Immature natural killer cell (primary cell): ENCODE measurements at regions not wholly inside any gene's neighbourhood (a gene's known extent, or its start where the extent isn't known, plus 50 kb on each side); places are given as distances from the start of the nearest gene placed in this dataset.

Experiments used
- DNase-seq, 3 donors: peaks; one replicate each; pipeline ENCODE4 v3.0.0; 2022; ENCODE audit warnings: mixed read lengths in 1 of 3
- H3K27ac Mint-ChIP-seq, 6 donors: one replicate each; pipeline ENCODE4 v1.8.0; 2020; ENCODE audit warnings: mixed read lengths in 6 of 6, mild to moderate bottlenecking in 5 of 6, inconsistent platforms in 4 of 6, moderate library complexity in 3 of 6
- H3K27me3 Mint-ChIP-seq, 3 donors: one replicate each; pipeline ENCODE4 v1.8.0; 2020 to 2021; ENCODE audit warnings: low read depth in 3 of 3, mild to moderate bottlenecking in 3 of 3, mixed read lengths in 3 of 3, moderate library complexity in 3 of 3, inconsistent platforms in 1 of 3
- H3K36me3 Mint-ChIP-seq, 3 donors: one replicate each; pipeline ENCODE4 v1.8.0; 2020; ENCODE audit warnings: mixed read lengths in 3 of 3, inconsistent platforms in 2 of 3, mild to moderate bottlenecking in 2 of 3
- H3K4me1 Mint-ChIP-seq, 2 donors: one replicate each; pipeline ENCODE4 v1.8.0; 2020; ENCODE audit warnings: inconsistent platforms in 2 of 2, mild to moderate bottlenecking in 2 of 2, mixed read lengths in 2 of 2, moderate library complexity in 1 of 2
- H3K4me3 Mint-ChIP-seq, 5 donors: one replicate each; pipeline ENCODE4 v1.8.0; 2020; ENCODE audit warnings: mild to moderate bottlenecking in 5 of 5, mixed read lengths in 5 of 5, inconsistent platforms in 3 of 5, moderate library complexity in 3 of 5
- H3K9me3 Mint-ChIP-seq, 6 donors: one replicate each; pipeline ENCODE4 v1.8.0; 2020; ENCODE audit warnings: mild to moderate bottlenecking in 6 of 6, mixed read lengths in 6 of 6, inconsistent platforms in 4 of 6, moderate library complexity in 3 of 6

DNA sequence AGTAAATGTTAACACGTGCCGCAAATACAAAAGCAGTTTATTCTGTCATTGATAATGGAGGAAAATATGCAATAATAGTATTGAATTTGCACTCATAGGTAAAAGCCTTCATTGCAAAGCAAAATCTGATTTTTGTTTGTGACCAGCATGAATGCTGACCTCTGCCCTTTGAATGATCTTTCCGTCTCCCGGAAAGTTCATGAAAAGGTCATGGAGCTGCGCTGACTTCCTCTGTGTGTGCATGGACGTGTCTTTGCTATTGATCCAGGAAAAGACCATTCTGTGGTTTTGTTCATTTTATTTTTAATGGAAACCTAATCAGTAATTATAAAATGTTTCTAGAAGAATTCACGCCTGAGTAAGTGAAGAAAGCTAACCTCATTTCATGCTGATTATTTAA, 320.0 kb downstream of the MTX2 start:
- no peaks in the 10 kb centered on the region for H3K9me3 Mint-ChIP-seq
- H3K4me3 Mint-ChIP-seq: no peak overlapping the region
- H3K36me3 Mint-ChIP-seq: no peaks in the 10 kb centered on the region
- H3K4me1 Mint-ChIP-seq: no peaks in the 10 kb centered on the region
- no peak overlapping the region for H3K27ac Mint-ChIP-seq
- peaks cover 0 to 16% (median 7%) of the 10 kb centered on the region in 3 donors for H3K27me3 Mint-ChIP-seq
- no peak for DNase-seq

DNA sequence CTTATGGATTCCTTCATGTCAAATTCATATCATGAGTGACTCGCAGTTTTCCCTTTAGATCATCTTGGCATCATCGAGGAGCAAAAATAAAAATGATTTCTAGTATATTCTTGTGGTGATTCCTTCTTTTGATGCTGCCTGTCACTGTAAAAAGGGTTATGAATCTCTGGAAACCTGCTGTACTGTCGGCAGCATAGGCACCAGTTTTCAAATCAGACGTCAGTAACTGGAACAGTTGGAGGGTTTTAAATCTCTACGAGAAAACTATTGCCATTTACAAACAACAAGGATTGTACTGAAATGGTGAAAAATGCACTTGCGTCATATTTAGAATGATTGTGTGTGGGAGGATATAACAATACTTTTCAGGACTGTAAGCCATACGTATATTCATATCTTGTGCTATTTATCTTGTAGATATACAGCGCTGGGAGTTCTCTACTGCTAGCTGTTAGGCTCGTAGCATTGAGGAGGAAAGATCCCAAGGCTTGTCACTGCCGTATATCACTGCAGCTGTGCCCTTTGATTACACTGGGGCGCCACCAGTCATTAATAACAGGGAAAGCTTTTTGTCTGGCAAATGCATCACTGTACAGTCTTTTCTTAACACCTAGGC, 320.7 kb downstream of the MTX2 start:
- no peaks in the 10 kb centered on the region for H3K4me1 Mint-ChIP-seq
- H3K4me3 Mint-ChIP-seq: no peak overlapping the region
- peaks cover 0 to 16% (median 7%) of the 10 kb centered on the region in 3 donors for H3K27me3 Mint-ChIP-seq
- no peak for DNase-seq
- no peaks in the 10 kb centered on the region for H3K36me3 Mint-ChIP-seq
- no peak overlapping the region for H3K27ac Mint-ChIP-seq
- no peaks in the 10 kb centered on the region for H3K9me3 Mint-ChIP-seq

DNA sequence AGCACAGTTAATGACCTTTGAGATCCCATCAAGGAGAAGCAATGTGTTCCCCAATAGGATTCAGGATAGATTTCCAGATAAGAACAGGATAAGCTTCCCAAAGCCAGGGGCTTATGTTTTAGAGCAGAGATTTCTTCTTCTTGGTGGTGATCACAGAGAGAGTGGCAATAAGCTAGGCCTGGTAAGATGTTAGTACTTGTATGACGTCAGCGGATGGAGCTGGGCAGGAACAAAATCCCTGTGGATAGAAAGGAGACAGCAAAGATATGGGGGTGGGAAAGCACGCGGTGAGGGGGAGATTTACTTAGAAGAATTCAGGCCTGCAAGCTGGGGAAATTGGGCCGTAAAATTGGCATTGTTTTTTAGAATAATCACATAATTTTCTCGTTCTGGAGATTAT, 323.0 kb downstream of the MTX2 start:
- Mint-ChIP-seq H3K9me3 (no peaks in the 10 kb centered on the region), H3K4me1 (no peaks in the 10 kb centered on the region), H3K36me3 (no peaks in the 10 kb centered on the region), H3K27me3 (peaks cover 4 to 9% (median 5%) of the 10 kb centered on the region in 3 donors), H3K27ac (no peak overlapping the region), H3K4me3 (no peak overlapping the region)
- no peak for DNase-seq

DNA sequence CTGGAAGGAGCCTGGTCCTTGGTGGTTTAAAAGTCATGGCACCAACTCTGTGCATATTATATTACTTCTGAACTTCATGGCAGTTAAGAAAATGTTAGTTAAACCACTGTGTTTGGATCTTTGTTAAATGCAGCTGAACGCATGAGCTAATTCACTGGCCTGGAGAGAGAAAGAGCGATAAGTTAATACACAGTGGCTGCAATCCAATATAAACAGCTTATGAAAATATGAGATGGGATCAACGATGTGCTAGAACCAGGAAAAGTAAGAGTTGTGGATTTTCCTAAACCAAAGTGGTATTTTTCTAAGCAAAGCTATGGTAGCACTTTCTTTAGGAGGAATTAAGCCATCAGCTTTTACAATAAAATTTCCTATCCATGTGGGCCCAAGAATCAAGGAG, 326.7 kb downstream of the MTX2 start:
- no peaks in the 10 kb centered on the region for H3K36me3 Mint-ChIP-seq
- no peaks in the 10 kb centered on the region for H3K4me1 Mint-ChIP-seq
- DNase-seq: no peak
- H3K9me3 Mint-ChIP-seq: no peaks in the 10 kb centered on the region
- peak overlapping the region in 1 of 6 donors; percentile 26 for H3K27ac Mint-ChIP-seq
- no peak overlapping the region for H3K4me3 Mint-ChIP-seq
- peaks cover 9 to 19% (median 10%) of the 10 kb centered on the region in 3 donors for H3K27me3 Mint-ChIP-seq

DNA sequence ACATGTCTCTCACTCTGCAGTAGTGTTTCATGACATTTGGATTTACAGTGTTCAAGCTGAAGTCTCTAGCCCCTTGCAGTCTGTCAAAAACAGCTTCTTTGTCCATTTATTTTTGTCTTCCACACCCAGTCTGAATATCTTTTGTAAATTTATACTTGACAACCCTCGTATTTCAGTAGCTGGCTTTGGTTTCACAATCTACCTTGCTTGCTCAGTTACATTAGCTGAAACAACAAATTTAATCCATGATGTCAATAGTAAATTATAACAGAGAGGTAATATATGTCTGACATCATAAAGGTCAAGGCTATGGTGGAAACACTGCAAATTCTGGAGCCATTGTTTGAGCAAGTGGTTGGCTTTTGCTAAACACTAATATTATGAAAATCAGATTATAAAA, 328.7 kb downstream of the MTX2 start:
- Mint-ChIP-seq H3K4me3 (no peak overlapping the region), H3K4me1 (no peaks in the 10 kb centered on the region), H3K27me3 (peaks cover 9 to 14% (median 13%) of the 10 kb centered on the region in 3 donors)

DNA sequence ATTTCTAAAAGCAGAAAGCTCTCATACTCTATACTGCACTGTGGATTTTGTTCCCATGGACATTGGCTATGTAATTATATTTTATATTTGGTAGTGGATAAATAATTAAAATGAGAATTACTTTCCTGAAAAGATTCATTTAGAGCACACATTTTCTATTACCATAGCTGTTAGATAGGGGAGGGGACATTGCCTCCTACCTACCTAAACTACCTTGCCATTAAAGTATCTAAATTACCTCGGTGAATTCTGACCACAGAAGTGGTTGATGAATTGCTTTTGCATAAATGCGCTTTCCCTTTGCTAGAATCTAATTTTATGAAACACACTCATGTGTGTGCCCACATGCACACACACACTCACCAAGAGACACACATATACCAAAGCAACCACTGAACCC, 329.1 kb downstream of the MTX2 start:
- no peaks in the 10 kb centered on the region for H3K9me3 Mint-ChIP-seq
- H3K36me3 Mint-ChIP-seq: no peaks in the 10 kb centered on the region
- no peak overlapping the region for H3K4me3 Mint-ChIP-seq
- no peak overlapping the region for H3K27ac Mint-ChIP-seq
- H3K27me3 Mint-ChIP-seq: peaks cover 11 to 16% (median 12%) of the 10 kb centered on the region in 3 donors
- H3K4me1 Mint-ChIP-seq: no peaks in the 10 kb centered on the region
- DNase-seq: no peak

More for the DNA sequence above, 328.7 kb downstream of the MTX2 start:
- Mint-ChIP-seq H3K27ac (no peak overlapping the region), H3K9me3 (no peaks in the 10 kb centered on the region), H3K36me3 (no peaks in the 10 kb centered on the region)
- DNase-seq: no peak

DNA sequence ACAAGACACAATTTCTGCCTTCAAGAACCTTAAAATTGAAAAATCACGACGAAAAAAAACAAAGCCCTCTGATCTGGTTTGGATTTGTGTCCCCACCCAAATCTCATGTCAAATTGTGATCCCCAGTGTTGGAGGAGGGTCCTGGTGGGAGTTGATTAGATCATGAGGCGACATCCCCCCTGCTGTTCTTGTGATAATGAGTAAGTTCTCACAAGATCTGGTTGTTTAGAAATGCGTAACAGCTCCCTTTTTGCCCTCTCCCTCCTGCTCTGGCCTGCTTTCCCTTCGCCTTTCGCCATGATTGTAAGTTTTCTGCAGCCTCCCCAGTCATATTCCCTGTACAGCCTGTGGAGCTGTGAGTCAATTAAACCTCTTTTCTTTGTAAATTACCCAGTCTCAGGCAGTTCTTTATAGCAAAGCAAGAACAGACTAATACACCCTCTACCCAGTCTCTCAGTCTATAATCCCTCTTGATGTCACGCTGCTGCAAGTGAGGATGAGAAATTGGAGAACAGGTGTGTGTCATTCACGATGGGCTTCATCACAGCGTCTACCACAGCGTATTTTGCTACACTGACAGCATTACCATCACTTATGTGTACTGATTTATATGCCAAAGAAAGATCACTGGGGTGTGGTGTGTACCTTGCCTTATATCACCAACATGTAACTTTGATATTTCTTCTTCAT, 330.7 kb downstream of the MTX2 start:
- DNase-seq: no peak
- peak overlapping the region in 1 of 6 donors; percentile 7 for H3K27ac Mint-ChIP-seq
- H3K4me3 Mint-ChIP-seq: no peak overlapping the region
- no peaks in the 10 kb centered on the region for H3K4me1 Mint-ChIP-seq
- peaks cover 0 to 2% (median 0%) of the 10 kb centered on the region in 6 donors for H3K9me3 Mint-ChIP-seq
- peaks cover 10 to 17% (median 12%) of the 10 kb centered on the region in 3 donors for H3K27me3 Mint-ChIP-seq
- no peaks in the 10 kb centered on the region for H3K36me3 Mint-ChIP-seq

DNA sequence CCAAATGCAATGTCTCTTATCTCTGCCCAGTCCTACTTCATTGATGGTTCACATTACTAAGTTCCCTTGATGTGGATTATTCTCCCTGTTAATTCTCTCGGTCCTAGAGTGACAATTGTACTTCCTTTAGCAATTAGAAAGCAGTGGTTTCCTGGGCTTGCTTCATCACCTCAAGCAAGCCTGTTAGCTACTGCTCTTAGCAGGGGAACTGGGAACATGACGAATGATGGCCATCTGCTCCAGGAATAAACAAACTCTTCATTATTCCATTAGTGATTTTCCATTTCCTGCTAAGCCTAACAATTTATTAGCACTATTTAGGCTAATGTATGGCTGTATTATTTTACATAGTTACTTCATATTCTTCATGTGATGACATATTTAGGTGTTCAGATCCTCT, 331.8 kb downstream of the MTX2 start:
- H3K27me3 Mint-ChIP-seq: peaks cover 9 to 17% (median 10%) of the 10 kb centered on the region in 3 donors
- no peak for DNase-seq
- H3K9me3 Mint-ChIP-seq: peaks cover 0 to 4% (median 0%) of the 10 kb centered on the region in 6 donors
- no peaks in the 10 kb centered on the region for H3K4me1 Mint-ChIP-seq
- no peak overlapping the region for H3K27ac Mint-ChIP-seq
- H3K4me3 Mint-ChIP-seq: no peak overlapping the region
- H3K36me3 Mint-ChIP-seq: no peaks in the 10 kb centered on the region

DNA sequence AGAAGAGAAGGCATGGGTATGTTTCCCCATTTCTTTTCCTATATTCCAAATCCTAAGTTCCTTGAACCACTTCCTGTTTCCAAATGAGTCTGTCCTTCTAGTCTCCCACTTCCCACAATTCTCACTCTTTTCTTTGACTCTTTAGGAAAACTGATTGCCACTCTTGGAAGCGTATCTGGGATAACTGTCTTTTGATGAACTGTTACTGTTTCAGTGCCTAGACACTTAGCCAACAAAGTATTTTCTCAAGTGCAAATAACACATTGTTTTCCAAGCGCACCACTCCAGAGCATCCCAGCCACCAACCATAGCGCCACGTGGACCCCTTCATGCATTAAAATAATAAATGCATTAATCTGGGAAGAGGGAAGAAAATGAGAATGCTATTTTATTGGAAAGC, 342.8 kb downstream of the MTX2 start:
- Mint-ChIP-seq H3K4me1 (no peaks in the 10 kb centered on the region), H3K9me3 (no peaks in the 10 kb centered on the region), H3K4me3 (no peak overlapping the region), H3K36me3 (no peaks in the 10 kb centered on the region), H3K27ac (no peak overlapping the region), H3K27me3 (peaks cover 4 to 22% (median 11%) of the 10 kb centered on the region in 3 donors)
- no peak for DNase-seq

DNA sequence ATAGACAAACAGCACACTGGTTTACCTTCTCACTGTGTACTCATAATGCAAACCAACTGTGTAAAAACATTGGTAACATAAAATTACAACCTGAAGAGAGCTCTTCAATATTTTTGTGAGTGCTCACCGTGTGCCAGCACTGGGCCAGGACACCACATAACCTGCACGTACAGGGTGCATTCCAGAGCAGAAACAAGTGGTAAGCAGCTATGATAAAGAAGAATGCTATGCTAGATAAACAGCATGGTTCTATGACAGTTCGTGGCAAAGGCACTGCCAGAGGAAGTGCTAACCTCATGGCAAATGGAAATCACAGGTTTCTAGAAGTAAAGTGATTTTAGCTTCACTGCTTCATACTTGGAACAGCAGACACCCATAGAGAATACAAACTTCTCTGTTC, 343.5 kb downstream of the MTX2 start:
- no peaks in the 10 kb centered on the region for H3K9me3 Mint-ChIP-seq
- DNase-seq: no peak

DNA sequence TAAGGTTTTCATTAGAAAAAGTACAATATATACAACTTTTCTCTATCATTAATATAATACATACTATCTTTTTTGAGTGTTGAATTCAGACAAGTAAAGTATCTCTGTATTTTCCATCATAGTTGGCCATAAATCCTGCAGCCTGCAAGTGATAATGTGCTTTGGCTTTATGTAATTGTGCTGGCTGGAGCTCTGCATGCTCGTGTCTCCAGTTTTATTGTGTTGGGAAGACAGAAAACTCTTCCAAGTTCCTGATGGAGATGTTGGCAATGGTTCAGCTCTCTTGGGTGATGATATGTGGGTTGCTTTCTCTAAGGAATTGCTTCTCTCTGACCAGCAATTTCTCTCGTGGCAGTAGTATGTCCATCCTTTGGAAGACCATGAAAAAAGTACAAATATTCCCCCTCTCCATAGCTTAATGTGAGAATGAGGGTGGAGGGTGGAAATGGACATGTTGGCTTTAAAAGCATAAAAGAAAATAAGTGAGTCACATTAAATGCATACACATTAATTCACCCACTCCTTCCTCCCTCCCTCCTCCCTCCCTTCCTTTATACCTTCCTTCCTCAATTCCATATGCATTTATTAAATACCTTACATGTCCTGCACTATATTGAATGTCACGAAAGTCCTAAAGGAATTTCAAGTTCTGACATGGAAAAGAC, 344.2 kb downstream of the MTX2 start:
- Mint-ChIP-seq H3K4me1 (no peaks in the 10 kb centered on the region), H3K27me3 (peaks cover 4 to 19% (median 11%) of the 10 kb centered on the region in 3 donors), H3K4me3 (no peak overlapping the region), H3K27ac (no peak overlapping the region), H3K9me3 (no peaks in the 10 kb centered on the region), H3K36me3 (no peaks in the 10 kb centered on the region)
- no peak for DNase-seq

More for the DNA sequence above, 343.5 kb downstream of the MTX2 start:
- no peak overlapping the region for H3K27ac Mint-ChIP-seq
- H3K36me3 Mint-ChIP-seq: no peaks in the 10 kb centered on the region
- H3K4me3 Mint-ChIP-seq: no peak overlapping the region
- peaks cover 4 to 19% (median 11%) of the 10 kb centered on the region in 3 donors for H3K27me3 Mint-ChIP-seq
- H3K4me1 Mint-ChIP-seq: no peaks in the 10 kb centered on the region

DNA sequence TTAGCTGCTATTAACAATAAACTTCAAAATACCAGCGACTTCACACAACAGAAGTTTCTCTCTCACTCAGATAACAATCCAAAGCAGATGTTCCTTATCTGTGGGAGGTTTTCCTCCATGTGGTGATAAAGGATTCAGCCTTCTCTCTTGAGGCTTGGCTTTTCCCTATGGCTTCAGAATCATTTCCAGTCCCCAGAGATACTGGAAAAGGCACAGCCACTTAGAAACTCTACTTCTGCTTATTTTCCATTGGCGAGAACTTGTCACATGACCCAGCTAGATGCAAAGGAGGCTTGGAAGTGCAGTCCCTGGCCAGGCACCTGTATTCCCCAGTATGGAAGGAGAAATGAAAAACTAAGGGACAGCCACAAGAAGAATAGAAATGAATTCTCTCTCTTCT, 344.8 kb downstream of the MTX2 start:
- H3K27me3 Mint-ChIP-seq: peaks cover 5 to 19% (median 11%) of the 10 kb centered on the region in 3 donors

DNA sequence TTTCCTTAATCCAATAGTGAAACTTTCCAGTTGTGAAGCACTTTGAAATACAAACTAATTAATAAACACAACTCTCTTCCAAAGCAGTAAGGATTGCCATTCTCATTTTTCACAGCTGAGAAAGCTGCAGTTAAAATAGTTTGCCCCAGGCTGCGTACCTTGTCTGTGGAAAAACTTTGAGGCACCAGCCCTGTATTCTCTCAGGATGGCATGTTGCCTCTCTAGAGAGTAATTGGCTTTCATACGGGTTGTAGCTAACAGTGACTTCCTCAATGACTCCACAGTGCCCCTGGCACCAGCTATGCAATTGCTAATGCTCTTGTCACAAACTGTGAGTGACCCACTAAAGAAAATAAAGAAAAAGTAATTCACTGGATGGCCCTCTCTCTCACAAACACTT, 345.7 kb downstream of the MTX2 start:
- no peak overlapping the region for H3K27ac Mint-ChIP-seq
- H3K27me3 Mint-ChIP-seq: peaks cover 8 to 20% (median 11%) of the 10 kb centered on the region in 3 donors
- no peaks in the 10 kb centered on the region for H3K36me3 Mint-ChIP-seq
- H3K9me3 Mint-ChIP-seq: no peaks in the 10 kb centered on the region
- no peak overlapping the region for H3K4me3 Mint-ChIP-seq
- DNase-seq: no peak
- no peaks in the 10 kb centered on the region for H3K4me1 Mint-ChIP-seq

More for the DNA sequence above, 344.8 kb downstream of the MTX2 start:
- Mint-ChIP-seq H3K27ac (no peak overlapping the region), H3K4me3 (no peak overlapping the region), H3K4me1 (no peaks in the 10 kb centered on the region), H3K9me3 (no peaks in the 10 kb centered on the region), H3K36me3 (no peaks in the 10 kb centered on the region)
- DNase-seq: no peak

DNA sequence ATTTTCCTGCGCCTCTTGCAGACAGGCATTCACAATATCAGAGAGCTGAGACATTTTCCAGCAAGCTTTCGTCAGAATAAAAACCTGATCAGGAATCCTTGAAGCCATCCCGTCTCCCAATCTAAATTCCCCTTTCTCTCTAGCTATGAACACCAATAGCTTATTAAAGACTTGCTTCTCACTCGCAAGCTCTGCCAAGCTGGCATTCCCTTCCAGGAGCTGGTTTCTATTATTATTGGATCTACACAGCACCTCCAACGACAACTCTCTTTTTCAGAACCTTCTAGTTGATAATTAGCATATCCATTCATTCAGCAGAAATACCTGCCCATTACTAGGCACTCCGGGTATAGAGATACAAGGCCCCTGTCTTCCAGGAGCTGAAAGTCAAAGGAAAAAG, 350.3 kb downstream of the MTX2 start:
- Mint-ChIP-seq H3K27me3 (peaks cover 6 to 20% (median 7%) of the 10 kb centered on the region in 3 donors), H3K4me1 (no peaks in the 10 kb centered on the region), H3K27ac (no peak overlapping the region), H3K9me3 (no peaks in the 10 kb centered on the region), H3K4me3 (no peak overlapping the region), H3K36me3 (no peaks in the 10 kb centered on the region)
- no peak for DNase-seq
